ENCODE measurements at regions not wholly inside any gene's neighbourhood (a gene's known extent, or its start where the extent isn't known, plus 50 kb on each side); places are given as distances from the start of the nearest gene placed in this dataset.
"Not testable (repeated sequence)": the region's sequence is repeated elsewhere in the genome, so short reads cannot be mapped to it uniquely, and the experiment has no call there.

- TF ChIP-seq, protein P1, sequence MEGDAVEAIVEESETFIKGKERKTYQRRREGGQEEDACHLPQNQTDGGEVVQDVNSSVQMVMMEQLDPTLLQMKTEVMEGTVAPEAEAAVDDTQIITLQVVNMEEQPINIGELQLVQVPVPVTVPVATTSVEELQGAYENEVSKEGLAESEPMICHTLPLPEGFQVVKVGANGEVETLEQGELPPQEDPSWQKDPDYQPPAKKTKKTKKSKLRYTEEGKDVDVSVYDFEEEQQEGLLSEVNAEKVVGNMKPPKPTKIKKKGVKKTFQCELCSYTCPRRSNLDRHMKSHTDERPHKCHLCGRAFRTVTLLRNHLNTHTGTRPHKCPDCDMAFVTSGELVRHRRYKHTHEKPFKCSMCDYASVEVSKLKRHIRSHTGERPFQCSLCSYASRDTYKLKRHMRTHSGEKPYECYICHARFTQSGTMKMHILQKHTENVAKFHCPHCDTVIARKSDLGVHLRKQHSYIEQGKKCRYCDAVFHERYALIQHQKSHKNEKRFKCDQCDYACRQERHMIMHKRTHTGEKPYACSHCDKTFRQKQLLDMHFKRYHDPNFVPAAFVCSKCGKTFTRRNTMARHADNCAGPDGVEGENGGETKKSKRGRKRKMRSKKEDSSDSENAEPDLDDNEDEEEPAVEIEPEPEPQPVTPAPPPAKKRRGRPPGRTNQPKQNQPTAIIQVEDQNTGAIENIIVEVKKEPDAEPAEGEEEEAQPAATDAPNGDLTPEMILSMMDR (IDR thresholded peaks at IDR 0.05), result no peak
- TF ChIP-seq POLR2AphosphoS5 (IDR thresholded peaks at IDR 0.05) (no peak), POLR2A (IDR thresholded peaks at IDR 0.05) (no peak)
- Histone ChIP-seq H3K27me3 (replicated peaks; ENCODE audit: insufficient read depth) (no peaks in the 10 kb centered on the region), H3K4me1 (replicated peaks) (no peaks in the 10 kb centered on the region), H3K9me3 (no peaks in the 10 kb centered on the region), H3K4me3 (no peak overlapping the region), H3K27ac (no peak overlapping the region), H3K36me3 (no peaks in the 10 kb centered on the region)
- no peak for DNase-seq (ENCODE audit: low spot score)
- intact Hi-C loops (cut with DNase I), result no loop called here
- 69% methylated on average over 3 of the region's 3 CpGs for WGBS
Observed at GRCh38 chrX:127177966-127178365, 358.4 kb downstream of the PRR32 start.

DNA sequence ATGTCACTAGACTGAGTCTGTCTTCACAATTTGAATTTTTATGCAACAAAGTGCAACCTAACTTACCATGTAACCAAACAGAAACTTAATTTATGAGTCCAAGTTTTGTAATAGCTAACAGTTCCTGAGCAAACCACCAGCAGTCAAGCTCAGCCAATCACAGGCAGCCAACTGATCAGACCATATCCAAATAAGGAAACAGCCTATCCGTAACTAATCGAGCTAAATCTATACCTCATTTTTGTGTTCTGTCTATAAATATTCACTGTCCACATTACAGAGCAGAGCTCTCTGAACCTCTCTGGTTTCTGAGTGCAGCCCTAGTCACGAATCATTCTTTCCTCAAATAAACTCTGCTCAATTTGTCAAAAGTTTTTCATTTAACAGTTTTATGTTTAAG is 367.6 kb downstream of the PRR32 start:
- Histone ChIP-seq H3K9me3 (no peaks in the 10 kb centered on the region), H3K27me3 (replicated peaks; ENCODE audit: insufficient read depth) (no peaks in the 10 kb centered on the region), H3K36me3 (no peaks in the 10 kb centered on the region), H3K27ac (no peak overlapping the region), H3K4me1 (replicated peaks) (no peaks in the 10 kb centered on the region), H3K4me3 (no peak overlapping the region)
- no peak for TF ChIP-seq POLR2A (IDR thresholded peaks at IDR 0.05)
- TF ChIP-seq, protein P1 (IDR thresholded peaks at IDR 0.05), result no peak
- no peak for TF ChIP-seq POLR2AphosphoS5 (IDR thresholded peaks at IDR 0.05)
- intact Hi-C loops (cut with DNase I), result no loop called here
- DNase-seq (ENCODE audit: low spot score), result no peak
- whole genome bisulfite sequencing, result 88% methylated on average over 3 of the region's 3 CpGs

- no peaks in the 10 kb centered on the region for H3K27me3 ChIP-seq (replicated peaks; ENCODE audit: insufficient read depth)
- TF ChIP-seq POLR2AphosphoS5 (IDR thresholded peaks at IDR 0.05) (no peak), POLR2A (IDR thresholded peaks at IDR 0.05) (no peak)
- TF ChIP-seq, protein P1 (IDR thresholded peaks at IDR 0.05), result no peak
- DNase-seq (ENCODE audit: low spot score), result no peak
- no peaks in the 10 kb centered on the region for H3K9me3 ChIP-seq
- 70% methylated on average over 3 of the region's 3 CpGs for WGBS
- no peaks in the 10 kb centered on the region for H3K4me1 ChIP-seq (replicated peaks)
- intact Hi-C loops (cut with DNase I), result no loop called here
- no peak overlapping the region for H3K4me3 ChIP-seq
- H3K27ac ChIP-seq, result no peak overlapping the region
- no peaks in the 10 kb centered on the region for H3K36me3 ChIP-seq
Observed at GRCh38 chrX:127190381-127190780, 370.9 kb downstream of the PRR32 start.

- no peak for DNase-seq (ENCODE audit: low spot score)
- Histone ChIP-seq H3K27ac (no peak overlapping the region), H3K4me3 (no peak overlapping the region), H3K36me3 (no peaks in the 10 kb centered on the region), H3K4me1 (replicated peaks) (no peaks in the 10 kb centered on the region), H3K9me3 (no peaks in the 10 kb centered on the region), H3K27me3 (replicated peaks; ENCODE audit: insufficient read depth) (no peaks in the 10 kb centered on the region)
- 78% methylated on average over 2 of the region's 3 CpGs for WGBS
- TF ChIP-seq, protein P1 (IDR thresholded peaks at IDR 0.05), result no peak
- TF ChIP-seq POLR2AphosphoS5 (IDR thresholded peaks at IDR 0.05), result no peak
- TF ChIP-seq POLR2A (IDR thresholded peaks at IDR 0.05), result no peak
- intact Hi-C loops (cut with DNase I), result no loop called here
Observed at GRCh38 chrX:127207326-127207725, 387.8 kb downstream of the PRR32 start.

DNA sequence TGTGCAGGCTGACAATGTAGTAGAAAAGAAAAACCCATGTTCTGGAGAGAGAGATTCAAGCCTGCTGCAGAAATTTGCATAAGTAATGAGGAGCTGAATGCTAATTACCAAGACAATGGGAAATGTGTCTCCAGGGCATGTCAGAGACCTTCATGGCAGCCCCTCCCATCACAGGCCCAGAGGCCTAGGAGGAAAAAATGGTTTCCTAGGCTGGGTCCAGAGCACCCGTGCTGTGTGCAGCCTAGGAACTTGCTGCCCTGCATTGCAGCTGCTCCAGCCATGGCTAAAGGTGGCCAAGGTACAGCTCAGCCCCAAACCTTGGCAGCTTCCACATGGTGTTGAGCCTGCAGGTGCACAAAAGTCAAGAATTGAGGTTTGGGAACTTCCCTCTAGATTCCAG is 402.3 kb downstream of the PRR32 start:
- H3K36me3 ChIP-seq; H3K4me1 ChIP-seq (replicated peaks); intact Hi-C loops (cut with DNase I); H3K9me3 ChIP-seq; H3K27me3 ChIP-seq (replicated peaks; ENCODE audit: insufficient read depth); H3K27ac ChIP-seq; DNase-seq (ENCODE audit: low spot score); H3K4me3 ChIP-seq: not testable (repeated sequence)
- WGBS, result no CpG with 5 or more reads among the region's 1 CpG

Measured in prostate gland (tissue), 2 donors.